Prostate gland (tissue), 2 donors: ENCODE measurements at regions not wholly inside any gene's neighbourhood (a gene's known extent, or its start where the extent isn't known, plus 50 kb on each side); places are given as distances from the start of the nearest gene placed in this dataset.
A peak's percentile ranks its signal among the peaks of the same experiment; 100 is the strongest.

ENCODE experiments used
- DNase-seq: peaks from one replicate; pipeline ENCODE4 v3.0.0-alpha.2; 2019; ENCODE audit warnings: low spot score
- H3K27ac ChIP-seq, 2 donors: fragments of 200-600 bp; sonication (generic); 2 replicates each; pipeline ENCODE4 v1.5.1; 2017 to 2019
- H3K27me3 ChIP-seq: fragments of 200-600 bp; sonication (generic); replicated peaks from 2 replicates; pipeline ENCODE4 v1.5.1; 2019; ENCODE audit not compliant: insufficient read depth
- H3K36me3 ChIP-seq, 2 donors: fragments of 200-600 bp; sonication (generic); 1 replicate in 1 of 2; 2 replicates in 1 of 2; pipeline versions ENCODE4 v1.5.1 to v1.8.1; 2017 to 2019
- H3K4me1 ChIP-seq: fragments of 200-600 bp; sonication (generic); replicated peaks from 2 replicates; pipeline ENCODE4 v1.5.1; 2019
- H3K4me3 ChIP-seq, 2 donors: fragments of 200-600 bp; sonication (generic); 2 replicates each; pipeline ENCODE4 v1.5.1; 2017 to 2019
- H3K9me3 ChIP-seq: fragments of 200-600 bp; sonication (generic); 2 replicates; pipeline ENCODE4 v1.5.1; 2017
- CTCF ChIP-seq, 4 experiments: fragments of 200-600 bp in 2 of 4; fragments of 450-650 bp in 2 of 4; sonication (generic) in 2 of 4; IDR thresholded peaks; 1 replicate in 3 of 4; 2 replicates in 1 of 4; pipeline ENCODE4 v1.5.1; 2016 to 2019; ENCODE audit warnings: antibody characterized with exemption in 4 of 4, mild to moderate bottlenecking in 2 of 4, moderate library complexity in 2 of 4
- POLR2A ChIP-seq: fragments of 450-650 bp; IDR thresholded peaks from one replicate; pipeline ENCODE4 v1.6.1; 2016; ENCODE audit warnings: antibody characterized with exemption, mild to moderate bottlenecking
- POLR2AphosphoS5 ChIP-seq: sonication (generic); formaldehyde crosslinking; IDR thresholded peaks from one replicate; pipeline ENCODE4 v1.6.1; 2017; ENCODE audit warnings: antibody characterized with exemption
- WGBS: methylation state at CpG from one replicate; pipeline ENCODE4 v1.1.5; 2018; 5-methylcytosine and 5-hydroxymethylcytosine counted together
- intact Hi-C: fragments of 100-400 bp; cut with DNase I; formaldehyde crosslinking; loops from one replicate; pipeline ENCODE4 v1.14.2; 2022

DNA sequence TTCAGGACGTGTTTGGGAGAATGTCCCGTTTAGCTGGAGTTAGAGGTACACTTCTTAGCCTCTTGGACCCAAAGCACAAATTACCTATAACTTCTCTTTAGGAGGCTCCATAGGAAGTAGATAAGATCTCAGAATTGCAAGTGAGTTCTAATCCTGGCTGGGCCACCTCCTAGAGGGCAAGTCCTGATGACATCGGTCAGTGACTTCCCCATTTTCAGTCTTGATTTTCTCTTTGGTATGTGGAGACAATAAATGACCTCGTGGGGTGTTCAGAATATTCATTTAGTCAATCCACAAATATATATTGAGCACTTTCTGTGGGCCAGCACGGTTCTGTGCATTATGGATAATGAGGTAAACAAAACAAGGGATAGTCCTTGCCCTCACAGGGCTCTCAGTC, 208.6 kb downstream of the CWF19L2 start:
- Histone ChIP-seq H3K27ac (no peak overlapping the region), H3K9me3 (no peaks in the 10 kb centered on the region), H3K27me3 (no peaks in the 10 kb centered on the region), H3K4me1 (no peaks in the 10 kb centered on the region), H3K4me3 (no peak overlapping the region), H3K36me3 (no peaks in the 10 kb centered on the region)
- intact Hi-C loops = no loop called here
- DNase-seq = no peak
- WGBS = 84% methylated on average over 5 of the region's 5 CpGs
- TF ChIP-seq POLR2AphosphoS5 = no peak
- TF ChIP-seq CTCF (IDR thresholded peaks at IDR 0.05) = no peak

GRCh38 chr11:107247167-107247861, 210.3 kb downstream of the CWF19L2 start:
- intact Hi-C loops = no loop called here
- Histone ChIP-seq H3K9me3 (no peaks in the 10 kb centered on the region), H3K4me3 (no peak overlapping the region), H3K4me1 (no peaks in the 10 kb centered on the region), H3K36me3 (no peaks in the 10 kb centered on the region), H3K27ac (no peak overlapping the region), H3K27me3 (no peaks in the 10 kb centered on the region)
- DNase-seq = no peak
- 60% methylated on average over 4 of the region's 4 CpGs for WGBS
- TF ChIP-seq POLR2A (no peak), POLR2AphosphoS5 (no peak), CTCF (IDR thresholded peaks at IDR 0.05) (no peak)

DNA sequence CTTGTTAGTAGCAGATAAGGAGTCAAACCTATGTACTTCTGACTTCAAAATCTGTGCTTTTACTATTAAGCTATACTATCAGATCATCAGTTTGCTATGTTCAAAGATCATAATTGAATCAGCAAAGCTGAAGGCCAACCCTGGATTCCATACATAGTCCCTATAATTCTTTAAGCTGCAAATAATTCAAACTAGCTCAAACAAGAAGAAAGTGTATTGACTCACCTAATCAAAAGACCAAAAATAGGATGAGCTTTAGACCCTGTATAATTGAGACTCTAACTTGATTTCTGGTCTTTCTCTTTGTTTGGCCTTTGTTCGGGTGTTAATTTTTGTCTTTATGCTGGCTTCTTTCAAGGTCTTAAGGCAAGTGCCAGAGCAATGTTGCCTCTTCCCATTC, 213.7 kb downstream of the CWF19L2 start:
- intact Hi-C loops = no loop called here
- Histone ChIP-seq H3K9me3 (no peaks in the 10 kb centered on the region), H3K27me3 (no peaks in the 10 kb centered on the region), H3K4me1 (no peaks in the 10 kb centered on the region), H3K4me3 (no peak overlapping the region), H3K36me3 (no peaks in the 10 kb centered on the region), H3K27ac (no peak overlapping the region)
- TF ChIP-seq CTCF (IDR thresholded peaks at IDR 0.05) (no peak), POLR2A (no peak), POLR2AphosphoS5 (no peak)
- 88% methylated on average over 1 of the region's 1 CpG for WGBS
- DNase-seq = no peak

GRCh38 chr11:107232451-107232850, 214.2 kb upstream of the GUCY1A2 start:
- H3K9me3 ChIP-seq = no peaks in the 10 kb centered on the region
- intact Hi-C loops = no loop called here
- H3K4me3 ChIP-seq = no peak overlapping the region
- no peak overlapping the region for H3K27ac ChIP-seq
- DNase-seq = no peak
- no peaks in the 10 kb centered on the region for H3K27me3 ChIP-seq
- H3K4me1 ChIP-seq = no peaks in the 10 kb centered on the region
- TF ChIP-seq POLR2A (no peak), CTCF (IDR thresholded peaks at IDR 0.05) (no peak), POLR2AphosphoS5 (no peak)
- H3K36me3 ChIP-seq = no peaks in the 10 kb centered on the region

GRCh38 chr11:107224836-107225235, 206.6 kb upstream of the GUCY1A2 start:
- Histone ChIP-seq H3K4me1 (no peaks in the 10 kb centered on the region), H3K9me3 (no peaks in the 10 kb centered on the region), H3K27me3 (no peaks in the 10 kb centered on the region), H3K36me3 (no peaks in the 10 kb centered on the region), H3K27ac (no peak overlapping the region), H3K4me3 (no peak overlapping the region)
- peak; percentile 55 for TF ChIP-seq POLR2AphosphoS5
- TF ChIP-seq CTCF (IDR thresholded peaks at IDR 0.05) = no peak
- intact Hi-C loops = no loop called here
- peak; percentile 31 for DNase-seq
